WTC11 (cell line): ENCODE measurements at regions not wholly inside any gene's neighbourhood (a gene's known extent, or its start where the extent isn't known, plus 50 kb on each side); places are given as distances from the start of the nearest gene placed in this dataset.

Source experiments
- ATF1 ChIP-seq: sonication (generic); formaldehyde crosslinking; IDR thresholded peaks from 2 replicates; pipeline ENCODE4 v1.8.1; 2023; ENCODE audit warnings: mild to moderate bottlenecking, moderate library complexity, missing genetic modification reagents
- CDX4 ChIP-seq: fragments of 250-450 bp; sonication (Bioruptor Pico); IDR thresholded peaks from 2 replicates; pipeline ENCODE4 v1.9.0; 2021; ENCODE audit warnings: moderate library complexity, mild to moderate bottlenecking, inconsistent platforms, borderline replicate concordance
- CTCF ChIP-seq: fragments of 200-600 bp; IDR thresholded peaks from 2 replicates; pipeline ENCODE4 v1.8.0; 2022; ENCODE audit warnings: antibody characterized with exemption
- ESRRA ChIP-seq: sonication (generic); formaldehyde crosslinking; IDR thresholded peaks from 2 replicates; pipeline ENCODE4 v1.8.1; 2022; ENCODE audit warnings: mild to moderate bottlenecking, missing genetic modification reagents, borderline replicate concordance
- ZNF219 ChIP-seq: sonication (generic); formaldehyde crosslinking; IDR thresholded peaks from 2 replicates; pipeline ENCODE4 v1.8.0; 2023; ENCODE audit warnings: missing genetic modification reagents, mild to moderate bottlenecking, borderline replicate concordance

GRCh38 chr5:133738271-133738670 is 125.9 kb upstream of the FSTL4 start:
- no peak for TF ChIP-seq ZNF219 (CRISPR knock-in tag)
- no peak for TF ChIP-seq CTCF
- TF ChIP-seq ATF1 (CRISPR knock-in tag): no peak
- TF ChIP-seq CDX4 (CRISPR knock-in tag): no peak
- TF ChIP-seq ESRRA (CRISPR knock-in tag): no peak
